SK-N-SH treated with all-trans-retinoic acid at 6 μM for 48 hours (cell line): ENCODE measurements at regions not wholly inside any gene's neighbourhood (a gene's known extent, or its start where the extent isn't known, plus 50 kb on each side); places are given as distances from the start of the nearest gene placed in this dataset.

ENCODE experiments used
- ATAC-seq: fragments of 200-7000 bp; cut with Tn5 transposase; 3 replicates; pipeline ENCODE4 v1.9.1; 2020; ENCODE audit warnings: mild to moderate bottlenecking, moderate library complexity
- ARNTL ChIP-seq: fragments of 450-650 bp; formaldehyde crosslinking; IDR thresholded peaks from 2 replicates; pipeline ENCODE4 v1.5.0; 2020; ENCODE audit warnings: low read depth, mild to moderate bottlenecking, moderate library complexity, borderline replicate concordance
- BACH2 ChIP-seq: fragments of 250-450 bp; sonication (Bioruptor Pico); IDR thresholded peaks from 2 replicates; pipeline ENCODE4 v1.9.0; 2021; ENCODE audit warnings: mild to moderate bottlenecking, borderline replicate concordance
- CREB5 ChIP-seq: fragments of 250-450 bp; sonication (Bioruptor Pico); IDR thresholded peaks from 2 replicates; pipeline ENCODE4 v1.5.1; 2020; ENCODE audit warnings: low read depth, mild to moderate bottlenecking, moderate library complexity
- CSDC2 ChIP-seq: fragments of 250-450 bp; sonication (Bioruptor Pico); IDR thresholded peaks from 2 replicates; pipeline ENCODE4 v1.5.0; 2020; ENCODE audit warnings: mild to moderate bottlenecking, moderate library complexity
- CSRNP3 ChIP-seq: fragments of 250-450 bp; sonication (Bioruptor Pico); IDR thresholded peaks from 2 replicates; pipeline ENCODE4 v1.5.1; 2021; ENCODE audit warnings: mild to moderate bottlenecking, moderate library complexity
- ESRRG ChIP-seq: fragments of 250-450 bp; sonication (Bioruptor Pico); IDR thresholded peaks from 2 replicates; pipeline ENCODE4 v1.6.1; 2021; ENCODE audit warnings: mild to moderate bottlenecking
- GLIS3 ChIP-seq: fragments of 250-450 bp; sonication (Bioruptor Pico); IDR thresholded peaks from 2 replicates; pipeline ENCODE4 v1.5.0; 2020; ENCODE audit warnings: mild to moderate bottlenecking, moderate library complexity
- ISL1 ChIP-seq: fragments of 250-450 bp; sonication (Bioruptor Pico); IDR thresholded peaks from 2 replicates; pipeline ENCODE4 v2.1.2; 2022; ENCODE audit warnings: mild to moderate bottlenecking, moderate library complexity
- OSR1 ChIP-seq: fragments of 250-450 bp; sonication (Bioruptor Pico); IDR thresholded peaks from 2 replicates; pipeline ENCODE4 v1.8.0; 2022; ENCODE audit warnings: moderate library complexity, mild to moderate bottlenecking, inconsistent platforms
- PATZ1 ChIP-seq: fragments of 250-450 bp; sonication (Bioruptor Pico); IDR thresholded peaks from 2 replicates; pipeline ENCODE4 v1.8.0; 2020; ENCODE audit warnings: mild to moderate bottlenecking, moderate library complexity, borderline replicate concordance
- POU6F1 ChIP-seq: fragments of 250-450 bp; sonication (Bioruptor Pico); IDR thresholded peaks from 2 replicates; pipeline ENCODE4 v1.8.0; 2021; ENCODE audit warnings: low read depth, mild to moderate bottlenecking, moderate library complexity, borderline replicate concordance
- PPARA ChIP-seq: fragments of 250-450 bp; sonication (Bioruptor Pico); IDR thresholded peaks from 2 replicates; pipeline ENCODE4 v1.5.0; 2020; ENCODE audit warnings: mild to moderate bottlenecking, borderline replicate concordance
- RARB ChIP-seq: fragments of 250-450 bp; sonication (Bioruptor Pico); IDR thresholded peaks from 2 replicates; pipeline ENCODE4 v1.8.0; 2021; ENCODE audit warnings: mild to moderate bottlenecking, moderate library complexity
- SNAI2 ChIP-seq: fragments of 250-450 bp; sonication (Bioruptor Pico); IDR thresholded peaks from 2 replicates; pipeline ENCODE4 v1.5.0; 2020; ENCODE audit warnings: mild to moderate bottlenecking, moderate library complexity
- TOX ChIP-seq: fragments of 250-450 bp; sonication (Bioruptor Pico); IDR thresholded peaks from 2 replicates; pipeline ENCODE4 v1.8.0; 2021; ENCODE audit warnings: mild to moderate bottlenecking, moderate library complexity, borderline replicate concordance
- TSHZ2 ChIP-seq: fragments of 250-450 bp; sonication (Bioruptor Pico); IDR thresholded peaks from 2 replicates; pipeline ENCODE4 v1.5.0; 2020; ENCODE audit warnings: mild to moderate bottlenecking, moderate library complexity
- ZC3H10 ChIP-seq: fragments of 250-450 bp; sonication (Bioruptor Pico); IDR thresholded peaks from 2 replicates; pipeline ENCODE4 v1.5.1; 2021; ENCODE audit warnings: mild to moderate bottlenecking, moderate library complexity
- ZFP3 ChIP-seq: fragments of 250-450 bp; sonication (Bioruptor Pico); IDR thresholded peaks from 2 replicates; pipeline ENCODE4 v1.5.0; 2020; ENCODE audit warnings: mild to moderate bottlenecking, moderate library complexity
- ZFP30 ChIP-seq: fragments of 450-650 bp; formaldehyde crosslinking; IDR thresholded peaks from 2 replicates; pipeline ENCODE4 v1.5.0; 2022; ENCODE audit warnings: mild to moderate bottlenecking, moderate library complexity
- ZNF565 ChIP-seq: fragments of 450-650 bp; formaldehyde crosslinking; conservative IDR thresholded peaks from 2 replicates; pipeline ENCODE4 v1.5.0; 2020; ENCODE audit warnings: low read depth, mild to moderate bottlenecking, moderate library complexity
- ZNF70 ChIP-seq: fragments of 450-650 bp; formaldehyde crosslinking; IDR thresholded peaks from 2 replicates; pipeline ENCODE4 v1.5.0; 2020; ENCODE audit warnings: mild to moderate bottlenecking, moderate library complexity

GRCh38 chr14:61638595-61639387, 56.5 kb upstream of the HIF1A start:
- TF ChIP-seq ESRRG (CRISPR knock-in tag) = no peak
- no peak for TF ChIP-seq TOX
- TF ChIP-seq RARB = no peak
- no peak for TF ChIP-seq ZNF70 (CRISPR knock-in tag)
- TF ChIP-seq POU6F1 (CRISPR knock-in tag) = no peak
- TF ChIP-seq ZNF565 (CRISPR knock-in tag) = no peak
- no peak for TF ChIP-seq SNAI2 (CRISPR knock-in tag)
- no peak for TF ChIP-seq ISL1 (CRISPR knock-in tag)
- no peak for TF ChIP-seq CREB5
- TF ChIP-seq ARNTL (CRISPR knock-in tag) = no peak
- no peak for TF ChIP-seq PPARA (CRISPR knock-in tag)
- no peak for TF ChIP-seq OSR1 (CRISPR knock-in tag)
- no peak for TF ChIP-seq ZC3H10
- TF ChIP-seq BACH2 = no peak
- TF ChIP-seq CSDC2 (CRISPR knock-in tag) = no peak
- TF ChIP-seq ZFP30 (CRISPR knock-in tag) = no peak
- TF ChIP-seq ZFP3 (CRISPR knock-in tag) = no peak
- no peak for TF ChIP-seq PATZ1
- ATAC-seq = no peak

- no peak for TF ChIP-seq BACH2
- TF ChIP-seq GLIS3 (CRISPR knock-in tag) = no peak
- TF ChIP-seq, all 23 proteins: peak for 0
- no peak for ATAC-seq
Observed at GRCh38 chr14:61640158-61641136, 54.9 kb upstream of the HIF1A start.

- no peak for ATAC-seq
- TF ChIP-seq ZFP3 (CRISPR knock-in tag) = 0 out of 2 replicates have a peak, but pooled peaks have one; percentile 28
- TF ChIP-seq TOX = no peak
- TF ChIP-seq, all 23 proteins: peak for 1
Observed at GRCh38 chr14:61641914-61642613, 53.2 kb upstream of the HIF1A start.

GRCh38 chr14:61642614-61642982, 52.7 kb upstream of the HIF1A start:
- no peak for ATAC-seq
- TF ChIP-seq BACH2 (no peak), TOX (no peak)

- no peak for ATAC-seq
- TF ChIP-seq CREB5 (no peak), ZFP30 (CRISPR knock-in tag) (no peak), ZNF70 (CRISPR knock-in tag) (no peak), ZNF565 (CRISPR knock-in tag) (no peak), TSHZ2 (CRISPR knock-in tag) (no peak), CSRNP3 (CRISPR knock-in tag) (no peak), ESRRG (CRISPR knock-in tag) (no peak), ISL1 (CRISPR knock-in tag) (no peak), ZFP3 (CRISPR knock-in tag) (no peak), RARB (no peak)
Observed at GRCh38 chr14:61643555-61643954, 51.8 kb upstream of the HIF1A start.
